ENCODE measurements at regions not wholly inside any gene's neighbourhood (a gene's known extent, or its start where the extent isn't known, plus 50 kb on each side); places are given as distances from the start of the nearest gene placed in this dataset.
A peak's percentile ranks its signal among the peaks of the same experiment; 100 is the strongest.

DNA sequence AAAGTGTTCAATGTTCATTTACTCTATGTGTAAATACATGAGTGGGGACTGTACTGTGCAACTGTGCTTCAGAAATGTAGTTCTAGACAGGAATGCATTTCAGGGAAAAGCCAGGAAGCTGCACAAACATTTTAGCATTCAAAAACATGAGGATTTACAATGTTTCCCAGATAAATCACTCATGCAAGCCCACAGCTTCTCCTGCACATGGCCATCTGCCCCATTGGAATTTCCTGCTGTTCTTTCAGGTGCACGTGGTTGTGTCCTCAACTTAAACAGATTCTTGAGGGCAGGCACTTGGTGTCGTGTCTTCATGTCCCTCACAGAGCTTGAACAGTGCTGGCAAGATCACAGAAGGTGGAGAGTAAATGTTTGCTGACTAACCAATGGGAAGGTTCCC is 101.5 kb downstream of the UNC5CL start:
- DNase-seq (ENCODE audit: low spot score), result no peak

DNA sequence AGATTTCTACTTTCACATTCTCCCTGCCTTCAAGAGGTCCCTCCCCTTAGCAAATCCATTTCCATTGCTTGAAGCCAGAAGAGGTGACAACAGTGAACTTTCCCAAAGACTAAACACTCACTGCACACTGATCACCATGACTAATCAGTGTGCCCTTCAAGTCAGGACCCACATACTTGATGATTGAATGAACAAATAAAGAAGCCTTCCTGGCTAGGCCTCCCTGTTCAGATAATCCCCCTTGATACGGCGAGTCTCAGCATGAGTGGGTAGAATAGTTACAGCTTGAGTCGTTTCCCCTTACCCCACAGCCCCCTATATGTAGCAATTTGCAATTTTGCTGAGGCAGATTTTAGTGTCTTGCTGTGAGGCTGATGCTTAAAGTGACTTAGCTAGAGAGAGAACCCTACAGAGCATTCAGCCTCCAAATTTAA is 102.2 kb downstream of the UNC5CL start:
- DNase-seq (ENCODE audit: low spot score), result no peak

DNA sequence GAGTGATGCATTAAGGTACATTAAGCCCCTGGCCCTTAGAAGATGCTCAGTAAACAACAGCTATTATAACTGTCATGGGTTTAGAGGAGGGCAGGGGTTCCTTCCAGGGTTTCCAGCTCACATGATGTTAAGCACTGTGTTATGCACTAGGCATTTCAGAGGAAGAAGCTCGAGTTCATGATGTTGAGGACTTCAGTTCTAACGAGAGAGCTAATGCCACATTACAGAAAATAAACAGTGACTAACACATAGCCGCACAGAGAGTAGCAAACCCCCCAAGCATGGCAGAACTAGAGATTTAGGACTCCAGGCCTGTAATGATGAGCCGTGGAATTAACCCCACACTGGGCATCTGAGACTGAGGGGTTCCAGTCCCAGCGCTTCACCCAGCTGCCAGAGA is 105.2 kb downstream of the UNC5CL start:
- DNase-seq (ENCODE audit: low spot score), result no peak

DNA sequence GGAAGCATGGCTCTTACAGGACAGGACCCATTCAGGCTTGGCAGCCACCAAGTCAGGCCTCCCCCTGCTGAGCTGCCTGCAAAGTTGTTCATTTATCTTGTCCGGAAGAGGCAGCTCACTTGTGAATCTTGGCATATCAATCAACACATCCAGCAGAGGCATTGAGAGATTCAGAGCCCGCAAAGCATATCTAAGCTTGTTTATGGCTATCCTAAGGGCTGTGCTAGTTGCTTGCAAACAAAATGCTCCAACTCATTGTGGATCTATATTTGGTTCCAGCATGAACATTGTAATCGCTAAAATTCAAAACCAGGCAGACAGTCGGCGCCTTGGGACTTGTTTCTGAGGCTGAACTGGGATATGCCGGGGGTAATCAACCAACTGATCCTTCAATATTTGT is 106.1 kb downstream of the UNC5CL start:
- DNase-seq (ENCODE audit: low spot score), result no peak

DNA sequence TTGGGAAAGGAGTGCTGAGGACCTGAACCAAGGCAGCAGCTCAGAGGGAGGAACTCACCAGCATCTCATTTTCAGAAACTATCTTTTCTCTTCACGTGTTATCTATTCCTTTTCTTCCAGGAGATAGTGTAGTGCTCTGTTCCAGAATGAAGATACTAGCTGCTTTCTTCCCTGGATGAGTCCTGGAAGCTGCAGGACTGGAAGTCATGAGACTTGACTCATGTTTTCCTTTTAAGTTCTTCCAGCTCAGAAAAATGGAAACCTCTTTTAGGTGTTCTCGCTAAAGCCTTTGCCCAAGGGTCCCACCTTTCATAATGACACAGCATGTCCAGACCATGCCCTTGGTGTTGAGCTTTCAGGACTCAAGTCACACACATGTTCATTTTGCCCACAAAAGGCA is 106.7 kb downstream of the UNC5CL start:
- DNase-seq (ENCODE audit: low spot score), result no peak

DNA sequence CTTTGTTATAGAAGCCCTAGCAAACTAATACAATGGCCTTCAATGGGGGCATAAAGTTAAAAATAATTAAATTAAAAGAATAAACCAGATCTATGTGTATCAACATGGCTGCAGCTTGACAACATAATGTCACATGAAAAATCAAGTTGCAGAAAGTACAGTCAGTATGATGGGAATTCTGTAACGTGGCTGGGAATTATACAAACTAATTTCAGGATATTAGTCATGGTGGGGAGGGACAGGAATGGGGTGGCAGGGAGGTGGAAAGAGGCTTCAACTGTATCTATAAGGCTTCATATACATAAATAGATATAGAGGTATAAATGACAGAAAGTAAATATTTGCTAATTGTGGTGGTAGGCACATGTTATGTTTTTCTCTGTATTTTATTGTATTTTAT is 107.1 kb downstream of the UNC5CL start:
- DNase-seq (ENCODE audit: low spot score), result no peak

DNA sequence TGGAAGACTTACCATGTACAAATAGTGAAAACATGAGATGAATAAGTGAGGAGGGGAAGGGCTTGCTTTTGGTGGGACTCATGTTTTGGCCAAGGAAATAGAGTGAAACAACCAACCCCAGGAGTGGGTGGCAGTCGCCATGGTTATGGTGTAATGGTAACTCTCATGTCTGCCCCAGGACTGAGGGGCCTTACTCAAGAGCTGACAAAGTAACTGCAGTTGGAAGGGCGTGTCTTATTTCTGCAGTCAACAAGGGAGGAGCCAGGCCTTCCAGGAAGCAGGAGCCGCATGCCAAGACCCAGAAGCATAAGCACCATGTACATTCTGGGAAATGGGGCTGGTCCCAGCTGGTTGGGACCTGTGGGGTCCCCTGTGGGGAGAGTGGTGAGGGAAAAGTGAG is 108.5 kb downstream of the UNC5CL start:
- no peak for DNase-seq (ENCODE audit: low spot score)

DNA sequence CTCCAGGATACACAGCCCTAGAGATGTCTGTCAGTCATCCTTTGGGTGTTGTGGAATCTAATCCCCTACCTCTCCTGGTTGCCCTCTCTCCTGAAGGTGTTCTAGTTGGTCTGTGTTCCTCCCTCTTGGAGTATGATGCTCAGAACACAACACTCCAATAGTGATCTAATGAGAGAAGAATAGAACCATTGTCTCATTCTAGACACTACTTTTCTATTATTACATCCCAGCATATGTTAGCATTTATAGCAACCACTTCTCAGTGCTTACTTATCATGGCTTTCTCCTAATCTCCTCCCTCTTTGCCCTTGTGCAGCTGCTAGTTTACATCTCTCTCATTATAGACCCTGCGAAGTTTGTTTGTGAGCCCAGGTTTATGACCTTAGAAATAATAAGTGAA is 109.0 kb downstream of the UNC5CL start:
- DNase-seq (ENCODE audit: low spot score), result peak; percentile 9

DNA sequence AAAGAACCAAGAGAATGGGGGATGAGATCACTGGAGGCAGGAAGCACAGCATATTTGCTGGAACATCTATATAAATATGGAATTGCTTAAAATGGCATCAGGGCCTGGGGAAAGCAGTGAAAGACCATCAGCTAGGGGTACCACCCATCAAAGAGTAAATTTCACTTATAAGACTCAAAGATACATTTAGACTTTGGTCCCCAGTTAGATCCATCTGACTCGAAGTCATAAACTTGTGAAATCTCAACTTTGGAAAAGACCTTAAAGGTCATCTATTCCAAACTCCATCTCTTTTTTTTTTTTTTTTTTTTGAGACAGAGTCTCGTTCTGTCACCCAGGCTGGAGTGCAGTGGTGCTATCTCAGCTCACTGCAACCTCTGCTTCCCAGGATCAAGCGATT is 109.8 kb downstream of the UNC5CL start:
- no peak for DNase-seq (ENCODE audit: low spot score)

DNA sequence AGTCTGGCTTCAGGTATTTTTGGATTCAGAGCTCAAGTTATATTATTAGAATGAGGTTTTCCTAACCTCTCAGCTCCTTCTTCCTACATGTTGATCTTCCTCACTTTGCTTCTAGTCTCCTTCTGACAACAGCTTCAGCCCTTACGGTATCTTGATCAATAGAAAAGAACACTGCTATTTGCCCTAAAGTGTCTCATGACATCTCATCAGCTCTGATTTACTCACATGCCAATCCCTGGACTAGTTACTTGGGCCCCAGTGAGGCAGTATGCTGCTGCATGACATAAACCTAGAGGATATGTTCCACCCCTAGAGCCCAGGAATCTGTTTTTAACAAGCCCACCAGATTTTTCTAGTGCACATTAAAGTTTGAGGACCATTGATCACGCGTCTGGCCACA is 110.3 kb downstream of the UNC5CL start:
- DNase-seq (ENCODE audit: low spot score), result no peak

DNA sequence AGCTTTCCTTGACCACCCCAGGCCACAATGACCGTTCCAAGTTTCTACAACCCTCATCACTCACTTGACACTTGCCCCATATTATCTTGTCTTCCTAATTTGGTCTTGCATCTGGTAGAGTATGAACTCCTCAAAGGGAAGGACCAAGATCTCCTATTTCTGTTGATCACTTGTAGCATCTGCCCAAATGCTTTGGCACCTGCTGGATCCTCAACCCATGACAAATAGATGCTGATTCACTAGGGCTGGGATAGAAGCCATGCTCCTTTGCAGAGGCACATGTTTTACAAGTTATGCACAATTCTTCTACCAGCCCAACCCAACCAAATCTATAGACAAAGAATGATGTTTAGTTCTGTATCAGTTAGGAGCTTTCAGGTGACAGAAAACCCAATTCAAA is 110.7 kb downstream of the UNC5CL start:
- no peak for DNase-seq (ENCODE audit: low spot score)

DNA sequence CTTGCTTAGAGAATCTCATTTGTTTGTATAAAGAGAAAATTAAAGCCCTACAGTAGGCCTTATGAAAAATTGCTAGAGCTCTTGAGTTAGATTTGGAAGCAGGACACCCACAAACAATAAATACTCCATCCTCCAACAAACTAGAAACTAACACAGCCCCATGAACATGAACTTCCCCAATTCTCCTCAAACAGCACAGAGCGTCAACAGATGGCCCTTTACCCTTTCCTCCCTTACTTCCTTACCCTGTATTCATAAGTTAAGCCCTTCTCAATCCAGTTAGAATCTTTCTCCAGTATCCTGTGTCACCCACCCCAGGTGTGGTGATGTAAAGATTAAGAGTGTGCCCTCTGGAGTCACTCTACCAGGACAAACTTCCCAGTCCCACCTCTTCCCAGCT is 113.7 kb downstream of the UNC5CL start:
- DNase-seq (ENCODE audit: low spot score), result no peak

DNA sequence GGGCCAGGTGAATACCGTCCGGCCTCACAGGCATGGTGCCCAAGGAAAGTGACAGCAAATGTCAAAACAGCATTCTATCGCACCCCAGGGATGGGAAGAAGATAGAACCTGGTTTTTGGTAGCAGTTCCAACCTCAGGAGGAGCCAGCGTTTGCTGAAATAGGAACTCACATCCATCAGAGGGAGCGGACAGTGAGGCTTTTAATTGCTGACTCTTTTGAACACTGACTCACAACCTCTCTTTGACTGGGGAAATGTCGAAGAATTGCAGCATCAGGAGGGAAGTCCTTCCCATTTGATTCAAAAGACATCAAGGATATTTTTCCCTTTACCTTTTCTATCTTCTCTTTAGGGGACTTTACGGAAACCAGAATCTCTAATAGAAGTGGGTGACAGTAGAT is 114.2 kb downstream of the UNC5CL start:
- no peak for DNase-seq (ENCODE audit: low spot score)

DNA sequence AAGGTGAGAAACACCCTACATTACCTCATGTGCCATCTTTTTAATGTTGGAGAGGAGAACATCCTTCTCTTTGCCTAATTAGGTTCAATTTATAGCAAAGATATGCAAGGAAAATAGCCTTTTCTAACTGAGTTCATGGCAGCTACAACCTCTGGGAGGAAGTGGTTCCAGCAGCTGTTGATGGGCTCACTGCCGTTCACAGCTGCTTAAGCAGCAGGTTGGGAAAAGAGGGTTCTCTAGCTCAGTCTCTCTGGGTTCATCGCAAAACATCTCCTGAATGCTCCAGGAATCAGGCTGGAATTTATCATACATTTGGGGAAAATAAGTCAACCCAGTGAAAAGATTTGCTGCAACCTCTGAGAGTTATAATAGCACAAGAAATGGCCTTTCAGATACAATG is 115.1 kb downstream of the UNC5CL start:
- no peak for DNase-seq (ENCODE audit: low spot score)

DNA sequence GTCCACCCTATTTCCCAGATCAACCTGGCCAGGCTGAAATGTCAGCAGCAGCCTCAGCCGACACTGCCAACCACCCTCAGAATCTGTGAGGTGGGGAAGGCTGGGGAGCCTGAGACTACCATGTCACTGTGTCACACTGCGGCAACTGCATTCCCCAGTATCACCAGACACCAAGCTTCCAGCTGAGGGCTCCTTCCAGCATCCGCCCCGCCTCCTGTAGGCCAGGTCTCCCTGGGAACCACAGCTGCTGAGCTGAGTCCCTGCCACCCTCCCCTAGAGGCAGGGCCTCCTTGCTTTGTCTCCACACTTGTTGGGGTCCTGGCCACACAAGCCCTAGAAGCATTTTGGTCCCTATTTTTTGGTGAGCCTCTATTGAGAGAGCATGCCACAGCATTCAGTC is 115.7 kb downstream of the UNC5CL start:
- DNase-seq (ENCODE audit: low spot score), result no peak

DNA sequence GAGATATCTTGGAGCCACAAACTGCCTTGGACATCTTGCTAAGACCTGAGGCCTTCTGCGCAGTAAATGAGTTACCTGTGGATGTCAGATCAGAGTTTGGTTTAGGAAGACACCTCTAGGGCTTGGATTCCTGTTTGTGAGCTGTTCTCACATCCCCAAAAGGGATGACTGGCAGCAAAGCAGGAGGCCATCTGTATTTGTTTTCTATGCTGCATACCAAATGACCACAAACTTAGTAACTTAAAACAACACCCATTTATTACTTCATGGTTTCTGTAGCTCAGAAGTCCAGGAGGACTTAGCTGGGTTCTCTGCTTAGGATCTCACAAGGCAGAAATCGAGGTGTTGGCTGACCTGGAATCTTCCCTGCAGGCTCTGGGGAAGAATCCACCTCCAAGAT is 116.7 kb downstream of the UNC5CL start:
- no peak for DNase-seq (ENCODE audit: low spot score)

DNA sequence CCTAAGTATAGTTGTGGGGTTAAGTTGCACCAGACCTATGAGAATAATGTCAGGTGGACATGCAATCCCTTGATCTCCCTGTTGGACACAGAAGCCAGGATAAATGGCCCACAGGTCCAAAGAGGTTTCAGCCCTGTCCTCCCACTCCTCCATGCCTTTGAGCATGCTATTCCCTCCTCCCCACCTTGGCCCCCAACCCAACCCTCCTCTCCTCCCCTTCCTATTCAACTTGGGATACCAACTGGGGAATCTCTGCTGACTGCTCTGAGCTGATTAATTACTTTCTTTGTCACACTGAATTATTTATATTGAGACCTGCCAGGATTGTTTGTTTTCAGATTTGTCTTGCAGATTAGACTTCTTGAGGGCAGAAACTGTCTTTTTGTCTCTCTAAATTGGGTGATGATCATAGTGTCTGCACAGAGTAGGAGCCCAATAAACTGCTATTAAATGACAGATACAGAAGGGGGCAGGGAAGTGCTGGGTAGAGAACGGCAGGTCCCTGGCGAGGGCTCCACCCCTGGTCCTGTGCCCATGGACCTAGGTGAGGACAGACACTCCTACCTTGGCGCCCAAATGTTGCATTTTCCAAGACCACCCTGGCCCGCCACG is 120.9 kb downstream of the UNC5CL start:
- DNase-seq (ENCODE audit: low spot score), result no peak

DNA sequence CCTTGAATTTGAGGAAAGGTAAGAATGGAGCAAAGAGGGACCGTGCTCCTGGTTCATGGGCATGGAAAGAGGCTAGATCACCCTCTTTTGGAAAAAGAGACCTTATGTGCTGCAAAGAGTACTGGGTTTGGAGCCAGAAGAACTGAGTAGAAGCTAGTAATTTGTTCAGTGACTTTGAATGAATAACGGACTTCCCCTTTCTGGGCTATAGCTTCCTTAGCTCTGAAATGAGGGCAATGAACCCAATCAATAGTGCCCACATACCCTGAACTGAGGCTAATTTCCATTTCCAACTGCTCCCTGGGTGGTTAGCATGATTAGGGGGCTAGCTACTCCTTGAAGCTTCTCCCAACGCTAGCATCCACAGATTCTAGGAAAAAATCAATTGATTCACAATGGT is 121.4 kb downstream of the UNC5CL start:
- no peak for DNase-seq (ENCODE audit: low spot score)

DNA sequence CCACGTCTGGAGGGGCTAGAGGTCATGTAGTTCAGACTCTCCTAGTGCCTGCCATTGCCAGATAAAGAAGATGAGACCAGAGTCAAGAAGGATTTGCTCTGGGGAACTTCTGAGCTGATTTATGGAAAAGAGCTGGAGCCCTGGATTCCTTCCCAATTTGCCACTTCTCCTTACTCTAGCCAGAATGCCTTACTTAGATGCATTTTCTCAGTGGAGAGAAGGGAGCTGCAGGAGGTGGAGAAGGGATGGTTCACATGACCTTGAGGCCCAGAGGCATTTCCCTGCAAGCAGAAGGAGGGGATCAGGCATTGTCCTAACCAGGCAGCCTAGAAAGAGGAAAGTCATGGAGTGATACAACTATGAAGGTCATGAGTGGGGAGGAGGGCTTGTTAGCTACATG is 122.2 kb downstream of the UNC5CL start:
- no peak for DNase-seq (ENCODE audit: low spot score)

DNA sequence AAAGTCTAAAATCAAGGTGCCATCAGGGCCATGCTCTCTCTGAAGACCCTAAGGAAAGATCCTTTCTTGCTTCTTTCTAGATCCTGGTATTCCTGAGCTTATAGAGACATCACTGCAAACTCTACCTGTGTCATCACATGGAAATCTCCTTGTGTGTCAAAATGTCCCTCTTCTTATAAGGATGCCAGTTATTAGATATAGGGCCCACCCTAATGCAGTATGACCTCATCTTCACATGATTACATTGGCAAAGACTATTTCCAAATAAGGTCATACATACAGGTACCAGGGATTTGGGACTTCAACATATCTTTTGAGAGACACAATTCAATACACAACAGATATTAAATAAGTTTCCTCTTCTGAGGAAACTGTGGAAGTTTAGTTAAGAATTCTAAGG is 123.9 kb downstream of the UNC5CL start:
- no peak for DNase-seq (ENCODE audit: low spot score)

DNA sequence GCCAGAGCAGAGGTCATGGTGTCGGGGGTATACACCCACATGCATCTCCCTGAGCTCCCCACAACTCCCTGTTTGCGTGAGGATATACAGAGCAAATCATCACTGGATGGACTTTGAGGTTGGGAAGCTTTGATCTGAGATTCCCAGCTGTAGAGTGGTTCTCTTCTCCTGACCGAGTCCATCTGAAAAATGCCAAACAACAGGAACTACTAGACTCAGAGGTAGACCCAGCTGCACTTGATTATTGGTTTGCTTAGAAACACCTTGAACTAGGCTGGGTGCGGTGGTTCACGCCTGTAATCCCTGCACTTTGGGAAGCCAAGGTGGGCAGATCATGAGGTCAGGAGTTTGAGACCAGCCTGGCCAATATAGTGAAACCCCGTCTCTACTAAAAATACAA is 125.0 kb downstream of the UNC5CL start:
- no peak for DNase-seq (ENCODE audit: low spot score)

DNA sequence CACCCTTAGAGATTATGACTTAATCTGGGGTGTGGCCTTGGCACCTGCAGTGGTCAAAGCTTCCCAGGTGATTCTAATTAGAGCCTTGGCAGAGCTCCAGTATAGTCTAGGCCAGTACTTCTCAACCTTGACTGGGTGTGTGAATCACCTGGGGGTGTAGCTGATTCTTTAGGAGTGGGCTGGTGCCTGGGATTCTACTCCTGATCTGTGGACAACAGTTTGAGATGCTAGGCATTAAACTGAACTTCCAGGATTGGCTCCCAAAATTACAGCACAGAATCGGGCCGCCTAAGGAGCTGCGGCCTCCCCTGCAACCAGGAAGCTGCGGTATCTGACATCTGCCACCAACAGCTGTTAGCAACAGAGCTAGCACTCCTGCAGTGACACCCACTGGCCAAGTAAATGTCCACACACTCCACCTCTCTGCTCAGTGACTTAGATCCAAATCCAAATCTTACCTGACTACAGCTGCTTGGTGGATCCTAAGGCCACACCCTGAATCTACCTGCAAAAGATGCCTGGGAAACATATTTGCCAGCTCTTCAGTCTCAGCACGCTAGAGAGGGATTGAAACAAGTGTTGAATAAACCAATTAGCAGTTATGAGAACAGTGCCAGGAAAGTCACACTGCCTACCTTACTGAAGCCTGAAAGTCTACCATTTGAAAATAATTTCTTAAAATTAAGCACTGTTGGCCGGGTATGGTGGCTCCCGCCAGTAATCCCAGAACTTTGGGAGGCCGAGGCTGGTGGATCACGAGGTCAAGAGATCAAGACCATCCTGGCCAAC is 126.7 kb downstream of the UNC5CL start:
- DNase-seq (ENCODE audit: low spot score), result peak; percentile 37

DNA sequence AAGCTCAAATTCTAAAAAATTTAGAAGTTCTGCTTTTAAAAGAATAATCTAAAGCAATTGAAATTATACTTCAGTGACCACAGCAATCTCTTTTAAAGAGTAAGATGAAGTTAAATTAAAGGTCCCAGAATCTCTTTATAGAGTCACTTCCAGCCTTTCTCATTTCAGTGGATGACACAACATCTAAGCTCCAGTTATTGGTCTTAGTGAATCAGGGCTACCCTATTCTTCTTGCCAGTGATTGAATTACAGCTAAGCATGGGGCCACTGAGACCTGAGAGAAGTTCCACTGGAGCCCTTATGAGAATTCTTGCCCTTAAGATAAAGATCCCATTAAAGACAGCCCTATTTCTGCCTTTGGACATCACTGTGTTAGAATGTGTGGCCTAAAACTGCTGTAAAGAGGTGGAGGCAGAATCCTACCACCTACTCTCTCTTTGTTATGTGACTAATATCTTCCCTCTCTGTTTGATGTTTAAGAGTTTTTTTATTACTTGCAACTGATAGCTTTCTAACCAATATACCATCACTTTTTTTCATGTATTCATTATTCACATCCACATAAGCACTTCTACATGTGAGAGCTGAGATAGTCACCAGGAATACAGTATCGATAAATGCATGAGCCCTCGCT is 128.6 kb downstream of the UNC5CL start:
- DNase-seq (ENCODE audit: low spot score), result no peak

DNA sequence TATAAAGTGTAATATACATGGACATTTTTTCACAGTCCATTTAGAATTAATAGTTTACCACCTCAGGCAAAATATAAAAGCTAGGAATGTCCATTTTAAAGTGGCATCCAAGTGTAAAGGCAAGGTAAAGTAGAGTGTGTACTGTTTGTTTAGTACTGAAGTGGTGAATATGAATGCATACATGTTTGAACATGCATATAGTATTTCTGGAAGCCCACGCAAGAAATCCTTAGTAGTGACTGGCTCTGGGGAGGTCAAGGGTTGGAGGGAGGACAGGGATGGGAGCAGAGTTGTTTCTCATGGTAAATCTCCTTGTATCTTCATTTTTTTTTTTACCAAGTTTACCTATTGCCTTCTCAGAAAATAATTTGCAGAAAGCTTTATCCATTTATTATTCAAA is 129.2 kb downstream of the UNC5CL start:
- no peak for DNase-seq (ENCODE audit: low spot score)

Data from pons (tissue), 1 donor.